T1000 (cell line): ENCODE measurements at regions not wholly inside any gene's neighbourhood (a gene's known extent, or its start where the extent isn't known, plus 50 kb on each side); places are given as distances from the start of the nearest gene placed in this dataset.
"Not testable (repeated sequence)": the region's sequence is repeated elsewhere in the genome, so short reads cannot be mapped to it uniquely, and the experiment has no call there.

Experiments
- DNase-seq: peaks from one replicate; lab custom pipeline; 2025; ENCODE audit warnings: mixed read lengths; lab: John Stamatoyannopoulos, UW

DNA sequence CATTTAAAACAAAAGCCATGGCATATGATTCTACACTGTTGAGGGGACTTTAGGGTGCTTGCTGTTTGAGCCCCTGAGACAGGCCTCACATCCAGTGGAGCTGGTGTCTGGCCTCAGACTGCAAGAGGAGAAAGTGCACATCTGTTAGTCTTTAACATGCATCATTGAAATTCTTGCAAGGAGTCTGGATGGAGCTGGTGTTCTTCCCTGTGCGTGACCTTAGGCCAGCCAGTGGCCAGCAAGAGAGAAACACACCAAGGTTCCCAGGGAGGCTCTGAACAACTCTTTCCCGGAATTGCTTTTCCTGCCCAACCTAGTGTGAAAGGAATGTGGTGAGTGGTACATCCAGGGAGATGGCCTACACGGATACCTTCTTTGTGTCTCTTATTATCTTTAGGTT is 282.8 kb upstream of the TNC start:
- no peak for DNase-seq

DNA sequence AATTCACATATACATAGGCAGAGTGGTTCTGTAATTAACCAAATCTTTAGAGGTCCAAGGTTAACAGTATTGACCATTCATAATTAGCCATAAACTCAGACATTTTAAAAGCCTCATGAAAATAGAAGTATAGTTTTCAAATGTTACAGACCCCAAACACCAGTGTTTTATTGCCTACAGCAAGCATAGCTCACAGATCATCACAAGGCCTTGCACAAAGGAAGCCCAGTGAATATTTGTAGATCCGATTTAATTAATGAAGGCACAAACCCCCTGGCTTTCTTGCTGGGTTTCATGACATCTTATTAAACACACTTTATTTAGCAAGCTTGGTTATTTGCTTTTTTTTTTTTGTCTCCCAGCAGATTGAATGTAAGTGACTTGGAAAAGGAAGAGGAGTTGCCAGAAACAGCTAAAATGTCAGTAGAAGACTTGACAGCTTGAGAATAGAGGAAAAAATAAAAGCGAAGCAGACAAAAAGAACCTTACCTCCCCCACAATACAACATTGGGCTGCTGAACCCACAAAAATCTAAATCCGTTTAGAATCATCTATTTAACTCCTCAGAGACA is 283.9 kb upstream of the TNC start:
- DNase-seq: no peak

GRCh38 chr9:115403753-115404152 is 285.8 kb upstream of the TNC start:
- DNase-seq: no peak

- no peak for DNase-seq
Observed at GRCh38 chr9:115404311-115404710, 286.4 kb upstream of the TNC start.

DNA sequence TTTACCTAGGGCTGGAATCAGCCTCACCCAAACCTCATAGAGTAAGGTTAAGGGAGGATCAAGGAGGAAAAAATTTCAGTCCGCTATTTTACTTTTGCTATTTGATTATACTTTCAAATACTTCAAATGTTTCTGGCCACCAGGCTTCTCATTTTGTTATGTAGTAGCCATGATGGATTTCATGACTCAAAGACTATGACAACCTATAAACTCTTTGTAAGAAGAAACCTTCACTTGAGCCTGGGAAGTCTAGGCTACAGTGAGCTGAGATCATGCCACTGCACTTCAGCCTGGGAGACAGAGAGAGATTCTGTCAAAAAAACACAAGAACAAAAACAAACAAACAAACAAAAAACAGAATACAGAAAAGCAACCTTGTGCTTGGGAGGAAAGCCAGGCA is 293.6 kb upstream of the TNC start:
- no peak for DNase-seq

- DNase-seq: no peak
Observed at GRCh38 chr9:115411993-115412452, 294.1 kb upstream of the TNC start.

GRCh38 chr9:115412656-115413055 is 294.7 kb upstream of the TNC start:
- no peak for DNase-seq

DNA sequence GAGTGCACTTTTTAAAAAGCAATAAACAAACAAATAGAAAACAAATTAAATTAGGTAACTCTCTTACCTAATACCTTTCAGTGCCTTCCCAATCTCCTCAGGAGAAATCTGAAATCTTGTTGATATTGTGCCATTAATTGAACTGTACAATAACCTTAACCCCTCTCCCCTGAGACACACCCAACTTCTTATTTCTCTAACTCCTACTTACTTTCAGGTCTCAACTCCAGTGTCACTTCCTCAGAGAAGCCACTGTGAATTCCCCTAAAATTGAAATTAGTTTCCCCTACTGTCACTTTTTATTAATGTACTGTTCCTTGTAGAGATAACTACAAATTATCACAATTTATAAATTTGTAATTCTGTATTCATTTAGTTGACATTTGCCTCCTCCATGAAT is 295.3 kb upstream of the TNC start:
- no peak for DNase-seq

DNA sequence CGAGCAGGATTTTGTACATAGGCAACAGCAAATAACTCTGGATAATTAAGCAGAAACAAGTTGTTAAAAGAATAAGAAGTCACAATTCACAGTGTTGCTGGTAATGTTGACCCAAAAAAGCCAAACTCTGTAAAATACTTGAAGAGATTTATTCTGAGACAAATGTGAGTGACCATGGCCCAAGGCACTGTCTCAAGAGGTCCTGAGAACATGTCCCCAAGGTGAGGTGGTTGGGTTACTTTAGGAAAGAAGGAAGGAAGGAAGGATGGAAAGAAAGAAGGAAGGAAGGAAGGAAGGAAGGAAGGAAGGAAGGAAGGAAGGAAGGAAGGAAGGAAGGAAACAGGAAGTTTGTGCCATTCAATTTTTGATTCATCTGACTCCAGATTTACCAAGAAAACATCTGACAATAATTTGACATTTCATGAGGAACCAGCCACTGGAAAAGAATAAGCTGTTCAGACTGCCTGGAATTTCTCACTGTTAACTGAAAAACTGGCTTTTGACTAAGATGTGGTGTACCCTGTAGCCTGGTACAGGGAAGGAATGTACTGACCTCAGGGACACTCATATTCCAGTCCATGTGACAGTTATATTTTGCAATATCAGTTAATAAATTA is 295.9 kb upstream of the TNC start:
- no peak for DNase-seq

DNA sequence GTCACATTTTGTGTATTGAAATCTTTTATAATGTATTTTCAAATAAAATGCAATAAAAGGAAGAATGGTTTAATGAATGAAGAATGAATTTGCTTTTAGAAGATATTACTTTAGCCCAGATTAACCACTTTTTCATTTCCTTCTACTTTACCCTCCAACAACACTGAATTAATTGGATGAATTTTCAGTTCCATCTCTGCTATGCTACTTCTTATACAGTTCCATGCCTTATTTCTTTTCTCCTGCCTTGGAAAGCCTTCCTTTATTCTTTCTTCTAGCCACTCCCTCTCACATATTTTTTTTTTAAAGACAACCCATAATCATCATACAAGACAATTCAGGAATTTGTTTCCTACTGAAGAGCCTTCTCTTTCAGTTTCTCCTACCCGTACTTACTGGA is 296.6 kb upstream of the TNC start:
- DNase-seq: no peak

- no peak for DNase-seq
Observed at GRCh38 chr9:115415450-115415849, 297.5 kb upstream of the TNC start.

DNA sequence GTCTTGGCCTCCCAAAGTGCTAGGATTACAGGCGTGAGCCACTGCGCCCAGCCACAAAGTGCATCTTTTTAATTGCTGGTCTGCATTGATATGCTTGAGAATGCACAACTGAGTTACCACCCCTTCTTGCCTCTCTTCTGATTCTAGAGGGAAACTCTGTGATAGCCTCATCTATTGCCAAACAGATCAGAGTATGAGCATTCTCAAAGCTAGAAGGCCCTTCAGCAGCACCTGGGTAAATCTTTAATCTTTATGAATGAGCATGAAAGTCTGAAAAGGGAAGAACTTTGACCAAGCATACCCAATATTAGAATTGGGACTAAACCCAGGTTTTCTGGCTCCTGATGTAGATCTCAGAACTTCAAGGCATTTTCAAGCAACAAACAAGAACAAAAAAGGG is 298.3 kb upstream of the TNC start:
- DNase-seq: no peak

DNA sequence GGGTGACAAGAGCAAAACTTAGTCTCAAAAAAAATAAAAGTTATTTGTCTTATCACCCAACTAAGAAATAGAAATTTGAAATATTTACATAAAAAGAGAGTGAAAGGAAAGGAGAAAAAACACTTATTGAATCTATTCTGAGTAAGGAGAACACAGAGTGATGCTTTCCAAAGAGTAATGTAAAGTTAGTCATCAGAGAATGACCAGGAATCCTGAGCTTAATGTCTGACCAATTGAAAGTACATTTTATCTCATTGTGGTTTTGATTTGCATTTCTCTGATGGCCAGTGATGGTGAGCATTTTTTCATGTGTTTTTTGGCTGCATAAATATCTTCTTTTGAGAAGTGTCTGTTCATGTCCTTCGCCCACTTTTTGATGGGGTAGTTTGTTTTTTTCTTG is 300.2 kb upstream of the TNC start:
- DNase-seq: not testable (repeated sequence)

DNA sequence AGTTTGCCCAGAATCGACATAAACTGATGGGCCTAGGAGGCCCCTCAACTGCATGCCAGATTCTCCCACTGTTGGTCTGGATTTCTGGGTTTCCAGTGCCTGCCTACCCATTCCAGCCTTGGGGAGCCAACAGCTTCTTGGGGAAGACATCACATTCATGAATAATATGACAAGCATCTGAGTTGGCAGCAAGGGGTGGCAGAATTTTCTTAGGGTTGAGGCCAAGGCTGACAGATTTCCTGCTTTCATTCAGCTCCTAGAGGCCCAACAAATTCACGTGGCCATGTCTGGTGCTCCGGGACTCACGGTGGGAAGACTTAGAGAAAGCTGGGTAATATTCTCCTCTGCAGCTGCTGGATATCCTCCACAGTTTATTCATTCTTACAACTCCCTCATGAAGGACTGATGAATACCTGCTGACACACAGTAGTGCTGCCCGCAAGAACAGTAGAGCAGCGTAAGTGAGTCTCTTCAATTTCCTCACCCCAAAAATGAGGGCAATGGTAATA is 305.0 kb upstream of the TNC start:
- no peak for DNase-seq

- no peak for DNase-seq
Observed at GRCh38 chr9:115423646-115424045, 305.7 kb upstream of the TNC start.

GRCh38 chr9:115425601-115426000 is 307.6 kb upstream of the TNC start:
- no peak for DNase-seq

GRCh38 chr9:115437418-115437817 is 319.5 kb upstream of the TNC start:
- no peak for DNase-seq

DNA sequence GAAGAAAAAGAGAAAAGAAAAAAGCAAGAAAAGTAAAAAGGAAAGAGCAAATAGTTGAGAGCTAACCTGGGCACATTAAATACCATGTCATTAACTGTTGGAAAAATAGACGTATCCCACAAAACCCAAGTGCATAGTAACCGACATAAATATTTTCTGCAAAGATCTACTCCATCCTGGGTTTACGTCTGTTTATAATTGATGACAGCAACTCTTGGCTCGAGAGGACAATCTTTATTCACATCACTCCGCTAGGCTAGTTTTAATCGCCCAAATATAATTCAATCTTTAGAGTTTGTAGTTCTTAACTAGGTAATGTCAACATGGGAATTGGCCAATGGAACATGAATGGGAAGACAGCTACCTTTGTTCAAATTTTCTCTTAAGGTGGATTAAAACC is 321.7 kb upstream of the TNC start:
- no peak for DNase-seq

GRCh38 chr9:115442054-115442453 is 324.1 kb upstream of the TNC start:
- no peak for DNase-seq

DNA sequence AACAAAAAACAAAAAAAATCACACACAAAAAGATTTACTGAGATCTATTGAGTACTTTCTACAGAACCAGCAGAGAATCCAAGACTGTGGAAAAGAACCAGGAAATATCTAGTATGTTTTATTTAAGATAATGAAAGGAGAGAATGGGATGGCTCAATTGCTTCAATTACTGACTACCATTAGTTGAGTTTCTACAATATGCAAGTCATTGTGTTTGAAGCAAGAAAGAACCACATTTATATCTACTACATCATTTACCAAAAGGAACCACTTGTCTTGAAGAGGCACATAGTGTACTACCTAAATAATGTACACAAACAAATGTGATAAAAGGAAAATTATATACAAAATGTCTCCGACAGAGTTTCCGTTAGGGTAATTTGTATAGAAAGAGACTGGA is 325.9 kb upstream of the TNC start:
- no peak for DNase-seq

GRCh38 chr9:115444959-115445358 is 327.0 kb upstream of the TNC start:
- DNase-seq: no peak

- DNase-seq: no peak
Observed at GRCh38 chr9:115445655-115446054, 327.7 kb upstream of the TNC start.

DNA sequence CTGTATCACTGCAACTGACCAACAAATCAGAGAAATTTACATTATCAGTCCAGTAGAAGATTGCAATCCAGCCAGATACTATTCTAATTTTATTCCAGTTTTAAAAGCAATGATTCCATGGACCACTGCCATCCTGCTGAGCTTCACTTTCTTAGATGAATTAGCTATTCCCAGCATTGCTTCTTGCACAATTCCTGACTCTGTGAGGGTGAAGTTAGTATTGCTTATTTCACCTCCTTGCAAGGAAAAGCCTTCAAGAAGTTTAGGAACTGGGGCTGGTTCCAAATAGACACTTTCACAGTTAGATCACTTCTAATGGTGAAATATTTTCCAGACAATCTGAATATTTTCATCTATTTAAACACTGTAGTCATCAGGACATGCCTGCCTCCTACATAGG is 338.6 kb upstream of the TNC start:
- DNase-seq: no peak

GRCh38 chr9:115461280-115461679 is 343.3 kb upstream of the TNC start:
- DNase-seq: no peak
